Astrocyte (in vitro differentiated cells and primary cell): ENCODE measurements at regions not wholly inside any gene's neighbourhood (a gene's known extent, or its start where the extent isn't known, plus 50 kb on each side); places are given as distances from the start of the nearest gene placed in this dataset.

ENCODE experiments used
- CTCF ChIP-seq: IDR thresholded peaks from 2 replicates; pipeline ENCODE4 v1.5.1; 2011; ENCODE audit warnings: low read depth, mild to moderate bottlenecking, inconsistent platforms, low read length, moderate library complexity; ENCODE audit not compliant: insufficient read depth
- EZH2 ChIP-seq: IDR thresholded peaks from 2 replicates; pipeline ENCODE4 v1.6.1; 2012; ENCODE audit warnings: mild to moderate bottlenecking, low read length, inconsistent platforms; ENCODE audit not compliant: insufficient read depth

GRCh38 chr2:126107883-126108282 lies 548.1 kb upstream of the GYPC start:
- TF ChIP-seq CTCF, result no peak
- TF ChIP-seq EZH2, result no peak
